C4-2B (cell line): ENCODE measurements at regions not wholly inside any gene's neighbourhood (a gene's known extent, or its start where the extent isn't known, plus 50 kb on each side); places are given as distances from the start of the nearest gene placed in this dataset.

Experiments used
- CTCF ChIP-seq: fragments of 450-650 bp; conservative IDR thresholded peaks from 2 replicates; pipeline ENCODE4 v1.5.1; 2017; ENCODE audit warnings: mild to moderate bottlenecking
- ZFX ChIP-seq: fragments of 450-650 bp; IDR thresholded peaks from 2 replicates; pipeline ENCODE4 v1.6.1; 2017

DNA sequence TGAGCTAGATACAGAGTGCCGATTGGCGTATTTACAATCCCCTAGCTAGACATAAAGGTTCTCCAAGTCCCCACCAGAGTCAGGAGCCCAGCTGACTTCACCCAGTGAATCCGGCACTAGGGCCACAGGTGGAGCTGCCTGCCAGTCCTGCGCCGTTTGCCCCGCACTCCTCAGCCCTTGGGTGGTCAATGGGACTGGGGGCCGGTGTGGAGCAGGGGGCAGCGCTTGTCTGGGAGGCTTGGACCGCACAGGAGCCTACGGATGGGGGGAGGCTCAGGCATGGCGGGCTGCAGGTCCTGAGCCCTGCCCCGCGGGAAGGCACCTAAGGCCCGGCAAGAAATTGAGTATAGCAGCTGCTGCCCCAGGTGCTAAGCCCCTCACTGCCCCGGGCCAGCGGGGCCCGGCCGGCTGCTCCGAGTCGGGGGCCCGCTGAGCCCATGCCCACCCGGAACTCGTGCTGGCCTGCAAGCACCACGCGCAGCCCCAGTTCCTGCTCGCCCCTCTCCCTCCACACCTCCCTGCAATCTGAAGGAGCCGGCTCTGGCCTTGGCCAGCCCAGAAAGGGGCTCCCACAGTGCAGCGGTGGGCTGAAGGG is 1113.8 kb upstream of the LRRTM3 start:
- no peak for TF ChIP-seq CTCF
- TF ChIP-seq ZFX, result no peak
